GM12878 (cell line): ENCODE measurements at regions not wholly inside any gene's neighbourhood (a gene's known extent, or its start where the extent isn't known, plus 50 kb on each side); places are given as distances from the start of the nearest gene placed in this dataset.

Experiments used
- ATAC-seq: fragments of 200-7000 bp; cut with Tn5 transposase; 3 replicates; pipeline ENCODE4 v1.9.1; 2020; ENCODE audit warnings: mild to moderate bottlenecking, moderate library complexity
- BruUV-seq: library from RNA; stranded (reverse); fragments of 400-500 nt; replicated peaks from 2 replicates; lab custom pipeline; 2021; lab: Mats Ljungman, UMichigan
- CTCF ChIA-PET: fragments of 300-600 bp; sonication (Branson Sonifier 250); formaldehyde crosslinking; extraction: SDS; loops from one replicate; lab custom pipeline; 2021; ENCODE audit warnings: inconsistent platforms; lab: Yijun Ruan, JAX
- POLR2A ChIA-PET: fragments of 350-600 bp; formaldehyde crosslinking; extraction: SDS; loops from one replicate; lab custom pipeline; 2021; ENCODE audit warnings: inconsistent platforms; lab: Charles Lee
- RAD21 ChIA-PET: fragments of 300-600 bp; sonication (Branson Sonifier 250); formaldehyde crosslinking; loops from one replicate; lab custom pipeline; 2023; ENCODE audit warnings: antibody characterized with exemption; ENCODE audit not compliant: unreplicated experiment; lab: Charles Lee
- SMC1A ChIA-PET: fragments of 300-600 bp; sonication (Branson Sonifier 250); formaldehyde crosslinking; loops from one replicate; lab custom pipeline; 2023; ENCODE audit not compliant: unreplicated experiment, uncharacterized antibody; lab: Charles Lee
- DNase-seq: peaks from one replicate; pipeline ENCODE4 v3.0.0-alpha.2; 2011; ENCODE audit warnings: low read depth, low spot score
- FAIRE-seq: peaks from 3 replicates; lab custom pipeline; 2011; peaks lifted over from hg19 to GRCh38; lab: Jason Lieb, UNC
- H2AFZ ChIP-seq: 2 replicates; pipeline ENCODE4 v1.6.0; 2011; ENCODE audit warnings: low read depth, low read length, control low read depth; ENCODE audit not compliant: control insufficient read depth
- H3K27ac ChIP-seq: 2 replicates; pipeline ENCODE4 v1.5.1; 2011; ENCODE audit warnings: control low read depth; ENCODE audit not compliant: control insufficient read depth, insufficient read depth
- H3K27me3 ChIP-seq, 2 experiments: replicated peaks in 1 of 2; 2 replicates each; pipeline versions ENCODE4 v1.6.0 to v1.6.1; 2011; ENCODE audit warnings: low read length in 1 of 2; ENCODE audit not compliant: control insufficient read depth in 2 of 2, insufficient read depth in 2 of 2
- H3K36me3 ChIP-seq, 2 experiments: 2 replicates each; pipeline ENCODE4 v1.5.1; 2011; ENCODE audit warnings: low read length in 1 of 2; ENCODE audit not compliant: control insufficient read depth in 2 of 2, insufficient read depth in 2 of 2
- H3K4me1 ChIP-seq: 2 replicates; pipeline ENCODE4 v1.6.1; 2011; ENCODE audit warnings: mild to moderate bottlenecking, low read length, moderate library complexity, mixed read lengths; ENCODE audit not compliant: control insufficient read depth, insufficient read depth
- H3K4me2 ChIP-seq: 2 replicates; pipeline ENCODE4 v1.6.0; 2011; ENCODE audit warnings: control low read depth; ENCODE audit not compliant: control insufficient read depth, insufficient read depth
- H3K4me3 ChIP-seq: fragments of 200-600 bp; sonication (generic); 2 replicates; pipeline ENCODE4 v1.5.1; 2016
- H3K79me2 ChIP-seq: 2 replicates; pipeline ENCODE4 v1.6.0; 2011; ENCODE audit warnings: low read length; ENCODE audit not compliant: control insufficient read depth, insufficient read depth
- H3K9ac ChIP-seq: 2 replicates; pipeline ENCODE4 v1.8.0; 2011; ENCODE audit warnings: low read length, control low read depth, mixed read lengths; ENCODE audit not compliant: control insufficient read depth, insufficient read depth
- H3K9me3 ChIP-seq: replicated peaks from 3 replicates; pipeline ENCODE4 v1.5.1; 2011; ENCODE audit warnings: mild to moderate bottlenecking, low read length; ENCODE audit not compliant: control insufficient read depth, insufficient read depth
- H4K20me1 ChIP-seq: 2 replicates; pipeline ENCODE4 v1.6.0; 2011; ENCODE audit not compliant: control insufficient read depth, insufficient read depth
- CBX5 ChIP-seq: sonication (generic); IDR thresholded peaks from 2 replicates; pipeline ENCODE4 v1.6.1; 2016; ENCODE audit warnings: low read depth, moderate library complexity, mild to moderate bottlenecking, inconsistent platforms
- FOXK2 ChIP-seq: fragments of 450-650 bp; IDR thresholded peaks from 2 replicates; pipeline ENCODE4 v1.6.1; 2017; ENCODE audit warnings: mild to moderate bottlenecking, moderate library complexity
- IRF4 ChIP-seq: IDR thresholded peaks from 2 replicates; pipeline ENCODE4 v1.6.1; 2011; ENCODE audit warnings: low read depth, low read length
- MTA3 ChIP-seq: IDR thresholded peaks from 2 replicates; pipeline ENCODE4 v1.6.1; 2012; ENCODE audit warnings: low read length, inconsistent platforms, borderline replicate concordance
- NFIC ChIP-seq: IDR thresholded peaks from 2 replicates; pipeline ENCODE4 v1.6.1; 2012; ENCODE audit warnings: low read depth, mild to moderate bottlenecking, inconsistent platforms, low read length, moderate library complexity
- NR2C1 ChIP-seq: fragments of 450-650 bp; IDR thresholded peaks from 2 replicates; pipeline ENCODE4 v1.6.1; 2017; ENCODE audit warnings: antibody characterized with exemption, mild to moderate bottlenecking, moderate library complexity
- RCOR1 ChIP-seq: conservative IDR thresholded peaks from 2 replicates; pipeline ENCODE4 v1.6.1; 2012; ENCODE audit warnings: low read depth, low read length, improper control_type of control experiment
- SIN3A ChIP-seq: IDR thresholded peaks from 2 replicates; pipeline ENCODE4 v1.6.1; 2012; ENCODE audit warnings: low read depth, low read length, improper control_type of control experiment
- SMAD1 ChIP-seq: fragments of 450-650 bp; IDR thresholded peaks from 2 replicates; pipeline ENCODE4 v1.6.1; 2018; ENCODE audit warnings: mild to moderate bottlenecking, low read depth; ENCODE audit not compliant: partially characterized antibody
- SMARCA5 ChIP-seq: fragments of 450-650 bp; IDR thresholded peaks from 2 replicates; pipeline ENCODE4 v1.6.1; 2017; ENCODE audit warnings: mild to moderate bottlenecking
- TBL1XR1 ChIP-seq: IDR thresholded peaks from 2 replicates; pipeline ENCODE4 v1.6.1; 2012; ENCODE audit warnings: low read depth, low read length, improper control_type of control experiment
- TCF3 ChIP-seq: IDR thresholded peaks from 2 replicates; pipeline ENCODE4 v1.6.1; 2012; ENCODE audit warnings: low read depth, mild to moderate bottlenecking, low read length, borderline replicate concordance; ENCODE audit not compliant: insufficient read depth
- WRNIP1 ChIP-seq: IDR thresholded peaks from 2 replicates; pipeline ENCODE4 v1.6.1; 2011; ENCODE audit warnings: low read depth, low read length, improper control_type of control experiment, borderline replicate concordance
- ZZZ3 ChIP-seq: IDR thresholded peaks from 2 replicates; pipeline ENCODE4 v1.6.1; 2011; ENCODE audit warnings: low read depth; ENCODE audit not compliant: control insufficient read depth, insufficient read length
- WGBS: methylation state at CpG from one replicate; pipeline ENCODE4 v1.1.6; 2016; ENCODE audit warnings: low lambda C conversion rate; ENCODE audit not compliant: insufficient replicate concordance, insufficient coverage; ENCODE audit errors: missing lambda C conversion rate; 5-methylcytosine and 5-hydroxymethylcytosine counted together
- in situ Hi-C: fragments of 300-500 bp; cut with MboI; formaldehyde crosslinking; loops from 9 replicates; pipeline ENCODE4 v1.14.3; 2018; ENCODE audit warnings: mixed read lengths
- intact Hi-C: fragments of 100-400 bp; cut with micrococcal nuclease; formaldehyde crosslinking; loops from one replicate; pipeline ENCODE4 v1.14.2; 2022; ENCODE audit not compliant: unreplicated experiment

- TF ChIP-seq SIN3A (no peak), RCOR1 (no peak), NR2C1 (no peak)
Observed at GRCh38 chr6:90462102-90462501, 124.8 kb downstream of the MAP3K7 start (continued).

GRCh38 chr6:90461383-90461782, 125.5 kb downstream of the MAP3K7 start:
- BruUV-seq: no TSS peak
- no peak for DNase-seq
- H2AFZ ChIP-seq: no peak overlapping the region
- POLR2A ChIA-PET: interaction anchor here (0.6 kb wide), 1 partner anchor 342 kb away, joined by 5 read pairs; no protein-coding TSS in a partner anchor
- RAD21 ChIA-PET: no interaction called here
- H3K27ac ChIP-seq: no peak overlapping the region
- TF ChIP-seq SMARCA5 (no peak), TCF3 (no peak), WRNIP1 (no peak), ZZZ3 (no peak), IRF4 (no peak), MTA3 (no peak), FOXK2 (no peak), CBX5 (no peak), SMAD1 (no peak), TBL1XR1 (no peak), NFIC (no peak)
- TF ChIP-seq, all 136 proteins: peak for 0
- 10% methylated on average over 3 of the region's 3 CpGs for WGBS
- no peak overlapping the region for H3K4me3 ChIP-seq
- FAIRE-seq (no peak), ATAC-seq (no peak)
- H3K79me2 ChIP-seq: no peaks in the 10 kb centered on the region
- peaks cover 1 to 7% of the 10 kb centered on the region in 2 experiments; a peak in 3 of 4 replicates for H3K27me3 ChIP-seq
- H3K36me3 ChIP-seq: no peaks in the 10 kb centered on the region
- SMC1A ChIA-PET: no interaction called here
- no peaks in the 10 kb centered on the region for H3K4me1 ChIP-seq
- in situ Hi-C loops: no loop called here
- intact Hi-C loops: no loop called here
- no peak overlapping the region for H3K4me2 ChIP-seq
- H3K9ac ChIP-seq: no peak overlapping the region
- H3K9me3 ChIP-seq: peaks cover 3% of the 10 kb centered on the region; the same call in 2 of the 3 replicates
- H4K20me1 ChIP-seq: no peaks in the 10 kb centered on the region
- CTCF ChIA-PET: interaction anchor here (0.6 to 1.1 kb wide), 2 partner anchors 15 to 47 kb away, joined by 3 read pairs; no protein-coding TSS in a partner anchor
